ENCODE measurements at regions not wholly inside any gene's neighbourhood (a gene's known extent, or its start where the extent isn't known, plus 50 kb on each side); places are given as distances from the start of the nearest gene placed in this dataset.

DNA sequence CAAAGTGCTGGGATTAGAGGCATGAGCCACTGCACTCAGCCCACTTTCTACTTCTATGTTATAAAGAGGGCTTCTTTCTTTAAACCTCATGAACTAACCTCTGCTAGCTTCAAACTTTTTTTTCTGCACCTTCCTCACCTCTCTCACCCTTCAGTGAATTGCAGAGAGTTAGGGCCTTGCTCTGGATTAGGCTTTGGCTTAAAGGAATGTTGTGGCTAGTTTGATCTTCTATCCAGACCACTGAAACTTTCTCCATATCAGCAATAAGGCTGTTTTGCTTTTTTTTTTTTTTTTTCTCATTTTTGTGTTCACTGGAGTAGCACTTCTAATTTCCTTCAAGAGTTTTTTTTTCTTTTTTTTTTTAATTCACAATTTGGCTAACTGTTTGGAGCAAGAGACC, 216.4 kb upstream of the MAP3K1 start:
- no peak overlapping the region for H3K4me3 ChIP-seq
- no peaks in the 10 kb centered on the region for H3K36me3 ChIP-seq
- no peaks in the 10 kb centered on the region for H3K4me1 ChIP-seq
- H3K27me3 ChIP-seq = no peaks in the 10 kb centered on the region
- H3K27ac ChIP-seq = no peak overlapping the region
- DNase-seq (no peak), ATAC-seq (no peak)
- TF ChIP-seq CTCF (IDR thresholded peaks at IDR 0.05) (no peak), POLR2A (IDR thresholded peaks at IDR 0.05) (no peak)
- no peaks in the 10 kb centered on the region for H3K9me3 ChIP-seq
- intact Hi-C loops (cut with DNase I) = no loop called here

GRCh38 chr5:56596155-56596554, 219.2 kb upstream of the MAP3K1 start:
- H3K27ac ChIP-seq = no peak overlapping the region
- WGBS (ENCODE audit: insufficient coverage, low coverage, low lambda C conversion rate, missing lambda C conversion rate) = 56% methylated on average over 2 of the region's 4 CpGs
- no peaks in the 10 kb centered on the region for H3K36me3 ChIP-seq
- H3K9me3 ChIP-seq = no peaks in the 10 kb centered on the region
- H3K4me1 ChIP-seq = no peaks in the 10 kb centered on the region
- H3K4me3 ChIP-seq = no peak overlapping the region
- no peak for ATAC-seq
- TF ChIP-seq POLR2A (IDR thresholded peaks at IDR 0.05) (no peak), CTCF (IDR thresholded peaks at IDR 0.05) (no peak)
- H3K27me3 ChIP-seq = no peaks in the 10 kb centered on the region
- intact Hi-C loops (cut with DNase I) = no loop called here
- no peak for DNase-seq

DNA sequence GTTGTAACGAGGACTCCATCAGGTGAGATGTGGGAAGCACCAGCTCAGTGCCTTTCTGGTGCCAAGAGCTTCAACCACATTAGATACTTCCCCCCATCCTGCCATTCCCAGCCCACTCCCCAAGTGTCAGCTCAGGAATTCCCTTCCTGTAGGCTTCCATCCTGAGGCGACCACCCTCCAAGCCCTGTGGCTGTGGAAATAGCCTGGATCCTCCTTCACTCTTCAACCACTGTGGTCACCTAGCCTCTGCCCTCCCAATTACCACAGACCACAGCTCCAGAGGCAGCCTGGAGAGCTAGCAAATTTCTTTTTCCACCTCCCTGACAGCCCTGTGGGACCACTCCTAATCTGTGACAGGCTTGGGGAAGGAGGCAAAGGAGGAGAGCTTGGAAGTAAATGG, 219.8 kb upstream of the MAP3K1 start:
- no peak for DNase-seq
- TF ChIP-seq CTCF (IDR thresholded peaks at IDR 0.05) = no peak
- no peak for TF ChIP-seq POLR2A (IDR thresholded peaks at IDR 0.05)
- no peak for ATAC-seq
- no peaks in the 10 kb centered on the region for H3K9me3 ChIP-seq
- H3K36me3 ChIP-seq = no peaks in the 10 kb centered on the region
- no peak overlapping the region for H3K4me3 ChIP-seq
- WGBS (ENCODE audit: insufficient coverage, low coverage, low lambda C conversion rate, missing lambda C conversion rate) = 62% methylated on average over 2 of the region's 2 CpGs
- no peaks in the 10 kb centered on the region for H3K27me3 ChIP-seq
- H3K4me1 ChIP-seq = no peaks in the 10 kb centered on the region
- intact Hi-C loops (cut with DNase I) = no loop called here
- no peak overlapping the region for H3K27ac ChIP-seq

DNA sequence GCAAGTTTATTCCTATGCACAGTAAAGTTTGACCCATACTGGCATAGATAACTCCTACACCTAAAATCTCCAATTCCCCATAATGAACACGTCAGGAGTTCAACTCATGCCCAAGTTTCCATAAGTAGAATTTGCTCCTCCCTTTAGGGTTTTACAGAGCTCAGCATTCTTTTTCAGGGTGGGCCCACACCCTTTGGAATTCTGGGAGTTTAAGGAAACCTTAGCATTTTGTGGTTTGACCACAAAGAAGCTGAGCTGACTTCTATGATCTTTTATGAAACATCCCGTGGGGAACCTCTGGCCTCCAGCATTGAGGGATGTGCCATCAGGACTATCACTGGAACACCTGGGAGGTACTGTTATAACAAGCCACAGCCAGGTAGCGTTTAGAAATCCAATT, 220.6 kb upstream of the MAP3K1 start:
- 84% methylated on average over 3 of the region's 3 CpGs for WGBS (ENCODE audit: insufficient coverage, low coverage, low lambda C conversion rate, missing lambda C conversion rate)
- no peak overlapping the region for H3K4me3 ChIP-seq
- no peak for DNase-seq
- no peak for ATAC-seq
- H3K4me1 ChIP-seq = no peaks in the 10 kb centered on the region
- intact Hi-C loops (cut with DNase I) = no loop called here
- H3K36me3 ChIP-seq = no peaks in the 10 kb centered on the region
- H3K9me3 ChIP-seq = no peaks in the 10 kb centered on the region
- H3K27me3 ChIP-seq = no peaks in the 10 kb centered on the region
- no peak for TF ChIP-seq CTCF (IDR thresholded peaks at IDR 0.05)
- no peak for TF ChIP-seq POLR2A (IDR thresholded peaks at IDR 0.05)
- no peak overlapping the region for H3K27ac ChIP-seq

- intact Hi-C loops (cut with DNase I) = no loop called here
- no peak overlapping the region for H3K27ac ChIP-seq
- H3K4me1 ChIP-seq = no peaks in the 10 kb centered on the region
- no peaks in the 10 kb centered on the region for H3K36me3 ChIP-seq
- H3K27me3 ChIP-seq = no peaks in the 10 kb centered on the region
- no peaks in the 10 kb centered on the region for H3K9me3 ChIP-seq
- H3K4me3 ChIP-seq = no peak overlapping the region
- no peak for ATAC-seq
- 96% methylated on average over 5 of the region's 5 CpGs for WGBS (ENCODE audit: insufficient coverage, low coverage, low lambda C conversion rate, missing lambda C conversion rate)
- TF ChIP-seq POLR2A (IDR thresholded peaks at IDR 0.05) = no peak
- no peak for TF ChIP-seq CTCF (IDR thresholded peaks at IDR 0.05)
- DNase-seq = no peak
Measured at GRCh38 chr5:56591081-56591480, 224.3 kb upstream of the MAP3K1 start.

Measured in right lobe of liver (tissue), 6 donors.